ENCODE measurements at regions not wholly inside any gene's neighbourhood (a gene's known extent, or its start where the extent isn't known, plus 50 kb on each side); places are given as distances from the start of the nearest gene placed in this dataset.

DNA sequence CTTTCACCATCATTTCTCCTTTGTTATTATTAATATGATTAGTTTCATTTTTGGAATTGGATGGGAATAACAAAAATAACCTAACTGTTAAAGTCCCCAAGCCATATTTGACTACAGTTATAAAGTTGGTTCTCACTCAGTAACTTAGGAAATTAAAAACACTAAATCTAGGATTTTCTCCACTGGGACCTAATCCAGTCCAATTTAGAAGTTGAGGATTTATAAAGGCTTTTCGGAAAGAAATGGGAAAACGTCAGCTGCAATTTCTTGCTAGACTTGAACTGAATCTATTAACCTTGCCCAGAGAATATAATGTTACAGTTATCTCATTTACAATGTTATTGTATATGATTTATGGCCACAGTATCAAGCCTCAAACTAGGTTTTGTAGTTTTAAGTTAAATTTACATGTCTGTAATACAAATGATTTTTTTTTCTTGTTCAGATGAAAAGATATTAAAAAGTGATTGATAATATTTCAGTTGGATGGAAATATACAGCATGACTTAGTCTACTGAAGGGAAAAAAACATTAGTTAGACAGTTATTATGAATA is 524.3 kb upstream of the GRAMD2B start:
- no peak for TF ChIP-seq POLR2A (IDR thresholded peaks at IDR 0.05)
- TF ChIP-seq, protein P1, sequence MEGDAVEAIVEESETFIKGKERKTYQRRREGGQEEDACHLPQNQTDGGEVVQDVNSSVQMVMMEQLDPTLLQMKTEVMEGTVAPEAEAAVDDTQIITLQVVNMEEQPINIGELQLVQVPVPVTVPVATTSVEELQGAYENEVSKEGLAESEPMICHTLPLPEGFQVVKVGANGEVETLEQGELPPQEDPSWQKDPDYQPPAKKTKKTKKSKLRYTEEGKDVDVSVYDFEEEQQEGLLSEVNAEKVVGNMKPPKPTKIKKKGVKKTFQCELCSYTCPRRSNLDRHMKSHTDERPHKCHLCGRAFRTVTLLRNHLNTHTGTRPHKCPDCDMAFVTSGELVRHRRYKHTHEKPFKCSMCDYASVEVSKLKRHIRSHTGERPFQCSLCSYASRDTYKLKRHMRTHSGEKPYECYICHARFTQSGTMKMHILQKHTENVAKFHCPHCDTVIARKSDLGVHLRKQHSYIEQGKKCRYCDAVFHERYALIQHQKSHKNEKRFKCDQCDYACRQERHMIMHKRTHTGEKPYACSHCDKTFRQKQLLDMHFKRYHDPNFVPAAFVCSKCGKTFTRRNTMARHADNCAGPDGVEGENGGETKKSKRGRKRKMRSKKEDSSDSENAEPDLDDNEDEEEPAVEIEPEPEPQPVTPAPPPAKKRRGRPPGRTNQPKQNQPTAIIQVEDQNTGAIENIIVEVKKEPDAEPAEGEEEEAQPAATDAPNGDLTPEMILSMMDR (IDR thresholded peaks at IDR 0.05) = no peak
